Liver (tissue), 7 donors: ENCODE measurements at regions not wholly inside any gene's neighbourhood (a gene's known extent, or its start where the extent isn't known, plus 50 kb on each side); places are given as distances from the start of the nearest gene placed in this dataset.

ENCODE experiments used
- DNase-seq: peaks from one replicate; pipeline ENCODE4 v3.0.0-alpha.2; 2017; ENCODE audit warnings: low spot score
- H3K27ac ChIP-seq, 2 donors: one replicate each; pipeline ENCODE4 v1.7.0; 2013; ENCODE audit warnings: inconsistent platforms in 2 of 2, low read length in 2 of 2, control low read depth in 1 of 2, low read depth in 1 of 2, mild to moderate bottlenecking in 1 of 2
- H3K27me3 ChIP-seq, 4 donors: one replicate each; pipeline versions ENCODE4 v1.6.1 to v1.7.0; 2013; ENCODE audit warnings: low read length in 3 of 4, inconsistent platforms in 1 of 4, mild to moderate bottlenecking in 1 of 4, moderate library complexity in 1 of 4; ENCODE audit not compliant: control insufficient read depth in 4 of 4, insufficient read depth in 4 of 4
- H3K36me3 ChIP-seq, 4 donors: one replicate each; pipeline versions ENCODE4 v1.6.1 to v1.7.0; 2013; ENCODE audit warnings: low read length in 3 of 4, mild to moderate bottlenecking in 3 of 4, low read depth in 1 of 4, moderate library complexity in 1 of 4; ENCODE audit not compliant: control insufficient read depth in 4 of 4, insufficient read depth in 3 of 4
- H3K4me1 ChIP-seq, 4 donors: one replicate each; pipeline versions ENCODE4 v1.6.1 to v1.7.0; 2013; ENCODE audit warnings: low read length in 3 of 4, mild to moderate bottlenecking in 3 of 4, moderate library complexity in 1 of 4; ENCODE audit not compliant: control insufficient read depth in 4 of 4, insufficient read depth in 4 of 4
- H3K4me3 ChIP-seq, 3 donors: one replicate each; pipeline versions ENCODE4 v1.6.1 to v1.7.0; 2013; ENCODE audit warnings: low read length in 3 of 3, control low read depth in 1 of 3, low read depth in 1 of 3, mild to moderate bottlenecking in 1 of 3
- H3K9ac ChIP-seq, 2 donors: one replicate each; pipeline ENCODE4 v1.7.0; 2013; ENCODE audit warnings: low read length in 2 of 2, mild to moderate bottlenecking in 2 of 2, moderate library complexity in 2 of 2, control low read depth in 1 of 2, low read depth in 1 of 2
- H3K9me3 ChIP-seq, 4 donors: one replicate each; pipeline versions ENCODE4 v1.6.1 to v1.7.0; 2013; ENCODE audit warnings: low read length in 3 of 4; ENCODE audit not compliant: control insufficient read depth in 4 of 4
- EGR1 ChIP-seq, 2 donors: IDR thresholded peaks; 2 replicates each; pipeline ENCODE4 v1.6.1; 2016 to 2018; ENCODE audit warnings: antibody characterized with exemption in 2 of 2, low read depth in 2 of 2
- FOXA2 ChIP-seq: IDR thresholded peaks from 2 replicates; pipeline ENCODE4 v1.6.1; 2016; ENCODE audit warnings: antibody characterized with exemption
- HNF4A ChIP-seq, 2 donors: conservative IDR thresholded peaks; 2 replicates each; pipeline ENCODE4 v1.6.1; 2016; ENCODE audit warnings: antibody characterized with exemption in 2 of 2, mild to moderate bottlenecking in 2 of 2
- JUND ChIP-seq, 2 donors: IDR thresholded peaks; 2 replicates each; pipeline ENCODE4 v1.6.1; 2016; ENCODE audit warnings: antibody characterized with exemption in 2 of 2
- RAD21 ChIP-seq, 2 donors: IDR thresholded peaks; 2 replicates each; pipeline ENCODE4 v1.6.1; 2016; ENCODE audit warnings: antibody characterized with exemption in 2 of 2, mild to moderate bottlenecking in 2 of 2
- RXRA ChIP-seq, 2 donors: IDR thresholded peaks; 2 replicates each; pipeline ENCODE4 v1.6.1; 2017 to 2018; ENCODE audit warnings: antibody characterized with exemption in 2 of 2, mild to moderate bottlenecking in 1 of 2
- YY1 ChIP-seq: IDR thresholded peaks from 2 replicates; pipeline ENCODE4 v1.6.1; 2016; ENCODE audit warnings: antibody characterized with exemption, mild to moderate bottlenecking
- ZBTB33 ChIP-seq: IDR thresholded peaks from 2 replicates; pipeline ENCODE4 v1.6.1; 2016; ENCODE audit warnings: antibody characterized with exemption
- WGBS: extraction: QIAGEN DNeasy Blood & Tissue Kit; methylation state at CpG from one replicate; pipeline ENCODE4 v1.1.7; 2013; 5-methylcytosine and 5-hydroxymethylcytosine counted together
- TF ChIP-seq, protein P1 (sequence below): IDR thresholded peaks from 2 replicates; pipeline ENCODE4 v1.6.1; 2016; ENCODE audit warnings: antibody characterized with exemption, mild to moderate bottlenecking
- TF ChIP-seq, protein P2 (sequence below): IDR thresholded peaks from 2 replicates; pipeline ENCODE4 v1.6.1; 2016; ENCODE audit warnings: antibody characterized with exemption
- donor health status: healthy.
- donor health status: healthy.
- donor health status: healthy.
- donor health status: healthy.

DNA sequence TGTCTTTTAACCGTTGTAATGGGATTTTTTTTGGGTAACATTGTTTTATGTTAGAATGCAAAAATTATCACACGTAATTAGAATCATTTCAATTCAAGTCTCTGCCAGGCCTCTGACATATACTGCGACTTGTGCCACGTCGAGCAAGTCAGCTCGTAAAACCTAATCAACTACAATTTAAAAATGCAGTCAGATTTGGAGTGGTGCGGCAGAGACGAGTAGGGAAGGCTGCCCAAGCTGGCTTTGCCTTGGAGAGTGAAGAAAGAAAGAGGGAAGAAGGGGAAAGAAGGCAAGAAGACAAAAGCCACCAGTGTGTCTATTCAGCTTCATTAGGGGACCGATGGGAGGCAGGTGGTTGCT lies 110.7 kb downstream of the MIAT start (continued):
- TF ChIP-seq, protein P1, sequence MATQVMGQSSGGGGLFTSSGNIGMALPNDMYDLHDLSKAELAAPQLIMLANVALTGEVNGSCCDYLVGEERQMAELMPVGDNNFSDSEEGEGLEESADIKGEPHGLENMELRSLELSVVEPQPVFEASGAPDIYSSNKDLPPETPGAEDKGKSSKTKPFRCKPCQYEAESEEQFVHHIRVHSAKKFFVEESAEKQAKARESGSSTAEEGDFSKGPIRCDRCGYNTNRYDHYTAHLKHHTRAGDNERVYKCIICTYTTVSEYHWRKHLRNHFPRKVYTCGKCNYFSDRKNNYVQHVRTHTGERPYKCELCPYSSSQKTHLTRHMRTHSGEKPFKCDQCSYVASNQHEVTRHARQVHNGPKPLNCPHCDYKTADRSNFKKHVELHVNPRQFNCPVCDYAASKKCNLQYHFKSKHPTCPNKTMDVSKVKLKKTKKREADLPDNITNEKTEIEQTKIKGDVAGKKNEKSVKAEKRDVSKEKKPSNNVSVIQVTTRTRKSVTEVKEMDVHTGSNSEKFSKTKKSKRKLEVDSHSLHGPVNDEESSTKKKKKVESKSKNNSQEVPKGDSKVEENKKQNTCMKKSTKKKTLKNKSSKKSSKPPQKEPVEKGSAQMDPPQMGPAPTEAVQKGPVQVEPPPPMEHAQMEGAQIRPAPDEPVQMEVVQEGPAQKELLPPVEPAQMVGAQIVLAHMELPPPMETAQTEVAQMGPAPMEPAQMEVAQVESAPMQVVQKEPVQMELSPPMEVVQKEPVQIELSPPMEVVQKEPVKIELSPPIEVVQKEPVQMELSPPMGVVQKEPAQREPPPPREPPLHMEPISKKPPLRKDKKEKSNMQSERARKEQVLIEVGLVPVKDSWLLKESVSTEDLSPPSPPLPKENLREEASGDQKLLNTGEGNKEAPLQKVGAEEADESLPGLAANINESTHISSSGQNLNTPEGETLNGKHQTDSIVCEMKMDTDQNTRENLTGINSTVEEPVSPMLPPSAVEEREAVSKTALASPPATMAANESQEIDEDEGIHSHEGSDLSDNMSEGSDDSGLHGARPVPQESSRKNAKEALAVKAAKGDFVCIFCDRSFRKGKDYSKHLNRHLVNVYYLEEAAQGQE = no peak

DNA sequence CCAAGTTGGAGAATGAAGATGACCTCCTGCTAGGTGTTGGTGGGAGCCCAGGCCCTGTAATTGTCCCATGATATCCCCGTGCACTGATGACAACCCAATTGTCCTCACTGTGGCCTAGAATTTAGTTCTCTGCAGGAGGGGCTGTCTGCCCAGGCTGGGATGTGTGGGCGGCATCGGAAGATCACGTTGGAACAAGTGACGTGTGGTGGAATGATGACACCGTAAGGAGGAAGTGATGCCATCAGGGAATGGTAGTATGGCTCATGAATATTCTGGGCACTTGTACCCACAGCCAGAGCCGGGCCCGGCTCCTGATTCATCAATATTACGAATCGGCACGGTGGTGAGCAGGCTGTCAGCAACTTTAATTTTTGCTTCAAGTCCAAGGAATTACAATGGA lies 111.6 kb downstream of the MIAT start:
- H3K9ac ChIP-seq = no peak overlapping the region
- no peak overlapping the region for H3K4me3 ChIP-seq
- DNase-seq = no peak
- peaks cover 0 to 2% (median 0%) of the 10 kb centered on the region in 4 donors for H3K4me1 ChIP-seq
- no peaks in the 10 kb centered on the region for H3K27me3 ChIP-seq
- peaks cover 0 to 2% (median 0%) of the 10 kb centered on the region in 4 donors for H3K9me3 ChIP-seq
- peaks cover 0 to 2% (median 0%) of the 10 kb centered on the region in 4 donors for H3K36me3 ChIP-seq
- WGBS = 93% methylated on average over 11 of the region's 11 CpGs
- no peak for TF ChIP-seq ZBTB33
- no peak for TF ChIP-seq JUND (IDR thresholded peaks at IDR 0.05)
- TF ChIP-seq RAD21 (IDR thresholded peaks at IDR 0.05) = no peak
- no peak for TF ChIP-seq EGR1 (IDR thresholded peaks at IDR 0.05; ENCODE audit: low read depth in 2 of 2)
- no peak overlapping the region for H3K27ac ChIP-seq

DNA sequence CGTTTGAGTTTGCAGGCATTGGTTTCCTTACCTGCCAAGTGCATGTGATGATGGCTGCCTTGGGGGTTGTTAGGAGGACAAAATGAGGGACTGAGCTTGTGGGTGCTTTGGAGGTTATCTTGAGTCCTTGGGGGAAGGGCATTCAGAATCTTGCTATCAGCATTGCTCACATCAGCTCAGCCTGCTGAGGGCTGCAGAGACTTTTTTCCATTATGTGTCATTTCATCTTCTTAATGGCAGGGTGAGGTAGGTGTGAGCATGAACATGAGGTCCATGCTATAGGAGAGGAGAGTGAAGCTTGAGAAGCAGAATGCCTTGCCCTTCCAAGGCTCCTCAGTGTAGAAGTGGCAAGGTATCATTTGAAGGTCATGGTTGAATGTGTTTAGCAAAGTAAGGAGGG lies 112.3 kb downstream of the MIAT start:
- TF ChIP-seq, protein P2, sequence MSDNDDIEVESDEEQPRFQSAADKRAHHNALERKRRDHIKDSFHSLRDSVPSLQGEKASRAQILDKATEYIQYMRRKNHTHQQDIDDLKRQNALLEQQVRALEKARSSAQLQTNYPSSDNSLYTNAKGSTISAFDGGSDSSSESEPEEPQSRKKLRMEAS = no peak
- TF ChIP-seq EGR1 (IDR thresholded peaks at IDR 0.05; ENCODE audit: low read depth in 2 of 2) (no peak), FOXA2 (no peak), RAD21 (IDR thresholded peaks at IDR 0.05) (no peak), YY1 (no peak), RXRA (IDR thresholded peaks at IDR 0.05) (no peak), HNF4A (conservative IDR thresholded peaks at IDR 0.05) (no peak), ZBTB33 (no peak)
- Histone ChIP-seq H3K4me1 (no peaks in the 10 kb centered on the region), H3K4me3 (no peak overlapping the region), H3K9me3 (peaks cover 0 to 2% (median 0%) of the 10 kb centered on the region in 4 donors), H3K27me3 (no peaks in the 10 kb centered on the region), H3K27ac (no peak overlapping the region), H3K9ac (no peak overlapping the region), H3K36me3 (peaks cover 0 to 2% (median under 1%) of the 10 kb centered on the region in 4 donors)
- no peak for DNase-seq
- whole genome bisulfite sequencing = 77% methylated on average over 1 of the region's 1 CpG
